ENCODE measurements at regions not wholly inside any gene's neighbourhood (a gene's known extent, or its start where the extent isn't known, plus 50 kb on each side); places are given as distances from the start of the nearest gene placed in this dataset.

DNA sequence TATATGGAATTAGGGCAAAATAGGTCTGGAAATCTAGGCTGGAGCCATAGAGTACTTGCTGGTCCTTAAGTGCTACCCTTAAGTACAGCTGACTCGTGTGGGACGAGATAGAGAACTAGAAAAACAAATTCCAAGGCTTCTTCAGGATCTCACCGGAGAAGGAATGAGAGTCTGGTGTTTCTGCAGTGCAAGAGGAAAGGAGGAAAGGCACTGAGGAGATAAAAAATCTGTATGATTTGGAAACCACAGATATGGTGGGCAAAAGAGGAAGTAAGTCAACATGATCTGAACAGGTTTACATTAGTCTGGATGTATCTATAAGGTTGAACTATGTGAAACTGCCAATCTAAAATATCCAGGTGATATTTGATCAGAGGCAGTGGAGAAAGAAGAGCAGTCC, 134.4 kb upstream of the SOX5 start:
- TF ChIP-seq, protein P1, sequence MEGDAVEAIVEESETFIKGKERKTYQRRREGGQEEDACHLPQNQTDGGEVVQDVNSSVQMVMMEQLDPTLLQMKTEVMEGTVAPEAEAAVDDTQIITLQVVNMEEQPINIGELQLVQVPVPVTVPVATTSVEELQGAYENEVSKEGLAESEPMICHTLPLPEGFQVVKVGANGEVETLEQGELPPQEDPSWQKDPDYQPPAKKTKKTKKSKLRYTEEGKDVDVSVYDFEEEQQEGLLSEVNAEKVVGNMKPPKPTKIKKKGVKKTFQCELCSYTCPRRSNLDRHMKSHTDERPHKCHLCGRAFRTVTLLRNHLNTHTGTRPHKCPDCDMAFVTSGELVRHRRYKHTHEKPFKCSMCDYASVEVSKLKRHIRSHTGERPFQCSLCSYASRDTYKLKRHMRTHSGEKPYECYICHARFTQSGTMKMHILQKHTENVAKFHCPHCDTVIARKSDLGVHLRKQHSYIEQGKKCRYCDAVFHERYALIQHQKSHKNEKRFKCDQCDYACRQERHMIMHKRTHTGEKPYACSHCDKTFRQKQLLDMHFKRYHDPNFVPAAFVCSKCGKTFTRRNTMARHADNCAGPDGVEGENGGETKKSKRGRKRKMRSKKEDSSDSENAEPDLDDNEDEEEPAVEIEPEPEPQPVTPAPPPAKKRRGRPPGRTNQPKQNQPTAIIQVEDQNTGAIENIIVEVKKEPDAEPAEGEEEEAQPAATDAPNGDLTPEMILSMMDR (IDR thresholded peaks at IDR 0.05; ENCODE audit: insufficient read depth, low read length): no peak
- TF ChIP-seq, protein P2, sequence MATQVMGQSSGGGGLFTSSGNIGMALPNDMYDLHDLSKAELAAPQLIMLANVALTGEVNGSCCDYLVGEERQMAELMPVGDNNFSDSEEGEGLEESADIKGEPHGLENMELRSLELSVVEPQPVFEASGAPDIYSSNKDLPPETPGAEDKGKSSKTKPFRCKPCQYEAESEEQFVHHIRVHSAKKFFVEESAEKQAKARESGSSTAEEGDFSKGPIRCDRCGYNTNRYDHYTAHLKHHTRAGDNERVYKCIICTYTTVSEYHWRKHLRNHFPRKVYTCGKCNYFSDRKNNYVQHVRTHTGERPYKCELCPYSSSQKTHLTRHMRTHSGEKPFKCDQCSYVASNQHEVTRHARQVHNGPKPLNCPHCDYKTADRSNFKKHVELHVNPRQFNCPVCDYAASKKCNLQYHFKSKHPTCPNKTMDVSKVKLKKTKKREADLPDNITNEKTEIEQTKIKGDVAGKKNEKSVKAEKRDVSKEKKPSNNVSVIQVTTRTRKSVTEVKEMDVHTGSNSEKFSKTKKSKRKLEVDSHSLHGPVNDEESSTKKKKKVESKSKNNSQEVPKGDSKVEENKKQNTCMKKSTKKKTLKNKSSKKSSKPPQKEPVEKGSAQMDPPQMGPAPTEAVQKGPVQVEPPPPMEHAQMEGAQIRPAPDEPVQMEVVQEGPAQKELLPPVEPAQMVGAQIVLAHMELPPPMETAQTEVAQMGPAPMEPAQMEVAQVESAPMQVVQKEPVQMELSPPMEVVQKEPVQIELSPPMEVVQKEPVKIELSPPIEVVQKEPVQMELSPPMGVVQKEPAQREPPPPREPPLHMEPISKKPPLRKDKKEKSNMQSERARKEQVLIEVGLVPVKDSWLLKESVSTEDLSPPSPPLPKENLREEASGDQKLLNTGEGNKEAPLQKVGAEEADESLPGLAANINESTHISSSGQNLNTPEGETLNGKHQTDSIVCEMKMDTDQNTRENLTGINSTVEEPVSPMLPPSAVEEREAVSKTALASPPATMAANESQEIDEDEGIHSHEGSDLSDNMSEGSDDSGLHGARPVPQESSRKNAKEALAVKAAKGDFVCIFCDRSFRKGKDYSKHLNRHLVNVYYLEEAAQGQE (IDR thresholded peaks at IDR 0.05; ENCODE audit: insufficient replicate concordance, low read depth): no peak
